Activated naive CD4-positive, alpha-beta T cell treated with anti-CD3 and anti-CD28 coated beads, Interleukin-2, amount 50 U/mL, for 16 hours (primary cell): ENCODE measurements at regions not wholly inside any gene's neighbourhood (a gene's known extent, or its start where the extent isn't known, plus 50 kb on each side); places are given as distances from the start of the nearest gene placed in this dataset.
"Not testable (repeated sequence)": the region's sequence is repeated elsewhere in the genome, so short reads cannot be mapped to it uniquely, and the experiment has no call there.

Source experiments
- DNase-seq: peaks from one replicate; pipeline ENCODE4 v3.0.0-alpha.2; 2020

DNA sequence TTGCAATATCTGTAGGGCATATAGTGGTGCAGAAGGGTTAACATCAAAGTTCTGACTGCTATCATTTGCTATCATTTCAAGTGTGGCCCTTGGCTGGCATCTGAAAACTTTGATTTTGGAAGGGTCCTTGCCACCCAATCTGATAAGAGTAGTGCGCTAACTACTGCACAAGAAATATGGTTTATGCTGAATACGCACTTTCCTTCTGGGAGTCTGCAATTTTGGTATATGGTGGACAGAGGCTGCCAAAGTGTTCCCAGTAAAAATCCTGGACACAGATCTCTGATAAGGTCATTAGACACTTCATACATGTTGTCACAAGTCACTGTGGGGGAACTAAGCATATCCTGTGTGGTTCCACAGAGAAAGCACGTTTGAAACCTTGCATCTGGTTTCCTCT is 461.6 kb upstream of the CDH11 start:
- no peak for DNase-seq

DNA sequence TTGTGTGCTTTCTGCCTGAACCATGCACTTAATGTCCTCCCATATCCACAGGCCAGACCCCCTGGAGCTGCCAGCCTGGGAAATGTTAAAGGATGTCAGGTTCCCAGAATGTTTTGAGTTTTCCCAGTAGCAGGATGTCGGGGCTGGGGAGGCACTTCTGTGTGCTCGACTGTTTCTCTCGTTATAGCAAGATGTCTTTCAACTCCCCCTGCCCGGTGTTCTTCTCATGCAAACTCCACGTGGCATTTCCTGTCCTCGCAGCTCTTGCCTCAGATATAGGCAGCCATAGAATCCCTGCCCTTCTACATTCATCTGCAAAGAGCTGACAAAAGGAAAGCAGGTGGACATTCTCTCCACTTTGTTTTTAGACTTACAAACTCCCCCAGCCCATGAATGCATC is 457.2 kb upstream of the CDH11 start:
- DNase-seq, result no peak

DNA sequence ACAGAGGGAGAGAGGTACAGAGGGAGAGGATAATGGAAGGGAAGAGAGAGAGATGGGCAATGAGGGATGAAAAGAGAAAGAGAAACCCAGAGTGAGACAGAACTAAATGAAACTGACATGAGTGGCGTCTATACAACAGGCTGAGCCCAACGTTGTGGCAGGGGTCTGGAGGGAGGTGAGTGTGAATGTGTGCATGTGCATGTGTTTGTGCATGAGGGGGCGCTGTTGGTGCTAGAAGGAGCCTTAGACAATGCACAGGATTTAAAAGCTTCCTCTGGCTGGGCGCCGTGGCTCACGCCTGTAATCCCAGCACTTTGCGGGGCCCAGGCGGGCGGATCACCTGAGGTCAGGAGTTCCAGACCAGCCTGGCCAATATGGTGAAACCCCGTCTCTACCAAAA is 454.8 kb upstream of the CDH11 start:
- DNase-seq, result no peak

GRCh38 chr16:65576139-65576538 is 454.3 kb upstream of the CDH11 start:
- no peak for DNase-seq

GRCh38 chr16:65574326-65574966 is 452.6 kb upstream of the CDH11 start:
- no peak for DNase-seq

GRCh38 chr16:65572156-65572555 is 450.3 kb upstream of the CDH11 start:
- no peak for DNase-seq

DNA sequence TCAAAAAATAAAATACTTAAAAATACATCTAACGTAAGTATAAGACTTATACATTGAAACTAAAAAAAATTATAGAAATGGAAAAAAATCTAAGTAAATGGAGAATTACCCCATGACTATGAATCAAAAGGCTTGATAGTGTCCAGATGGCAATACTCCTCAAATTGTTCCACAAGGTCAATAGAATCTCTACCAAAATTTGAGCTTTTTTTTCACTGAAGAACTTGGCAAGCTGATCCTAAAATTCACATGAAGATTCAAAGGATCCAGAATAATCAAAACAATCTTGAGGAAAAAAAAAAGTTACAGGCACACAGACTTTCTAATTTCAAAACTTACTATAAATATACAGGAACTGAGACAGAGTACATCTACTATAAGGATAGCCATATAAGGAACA is 448.4 kb upstream of the CDH11 start:
- DNase-seq, result no peak

GRCh38 chr16:65559846-65560245 is 438.0 kb upstream of the CDH11 start:
- no peak for DNase-seq

DNA sequence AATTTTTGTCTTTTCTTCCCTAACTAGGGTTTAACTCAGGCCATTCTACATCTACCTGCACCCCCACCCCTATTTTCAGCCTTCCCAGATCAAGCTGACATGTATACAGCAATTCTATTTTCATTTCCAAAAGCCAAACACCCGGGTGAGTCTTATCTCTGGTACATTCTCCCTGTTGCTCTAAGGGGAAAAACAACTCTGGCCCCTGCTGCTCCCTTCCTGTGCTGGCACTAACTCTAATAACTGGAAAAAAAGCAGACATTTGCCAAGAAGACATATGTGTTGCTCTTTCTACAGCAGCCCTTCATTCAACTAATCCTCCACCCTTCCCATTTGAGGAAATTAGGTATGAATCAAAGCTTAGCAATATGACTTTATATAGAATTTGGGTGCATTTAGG is 427.8 kb upstream of the CDH11 start:
- not testable (repeated sequence) for DNase-seq

- DNase-seq, result no peak
These were observed 426.6 kb upstream of the CDH11 start for GRCh38 chr16:65548470-65548869.

GRCh38 chr16:65547772-65548446 is 426.0 kb upstream of the CDH11 start:
- no peak for DNase-seq

GRCh38 chr16:65546353-65546791 is 424.5 kb upstream of the CDH11 start:
- DNase-seq, result no peak

GRCh38 chr16:65545413-65545956 is 423.6 kb upstream of the CDH11 start:
- no peak for DNase-seq

GRCh38 chr16:65543781-65544740 is 422.2 kb upstream of the CDH11 start:
- DNase-seq, result no peak

DNA sequence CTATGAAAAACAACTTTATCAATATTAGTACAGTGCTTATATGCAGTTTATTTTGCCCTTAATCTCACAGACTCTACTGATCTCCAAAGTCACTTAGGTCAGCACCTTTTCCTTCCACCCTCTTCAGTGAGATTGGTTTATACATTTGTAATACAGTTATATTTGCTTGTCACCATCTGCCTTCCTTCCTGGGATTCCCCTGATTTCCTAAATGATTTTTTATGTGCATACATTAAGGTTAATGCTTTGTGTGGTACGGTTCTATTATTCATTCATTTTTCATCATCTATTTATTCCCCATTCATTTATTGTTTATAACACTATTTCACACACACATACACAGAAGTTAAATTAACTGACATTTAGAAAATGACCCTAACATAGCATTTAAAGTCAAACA is 419.8 kb upstream of the CDH11 start:
- no peak for DNase-seq

DNA sequence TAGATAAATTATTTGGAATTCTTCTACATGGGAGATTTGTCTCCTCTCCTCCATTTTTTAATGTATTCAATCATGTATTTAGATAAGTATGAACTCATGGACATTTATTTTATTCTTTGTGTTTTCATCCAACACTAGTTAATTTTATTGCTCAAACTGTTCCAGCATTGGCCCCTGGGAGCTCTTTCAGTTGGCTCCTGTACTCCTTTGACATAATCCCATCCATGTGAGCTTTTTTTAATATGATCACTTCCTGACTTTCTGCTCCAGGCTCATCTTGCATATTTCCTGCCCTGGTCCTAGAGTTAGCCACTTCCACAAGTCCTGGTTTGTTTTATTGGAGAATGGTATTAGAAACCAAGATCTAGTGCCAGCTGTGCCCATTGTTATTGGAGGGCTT is 419.0 kb upstream of the CDH11 start:
- no peak for DNase-seq

DNA sequence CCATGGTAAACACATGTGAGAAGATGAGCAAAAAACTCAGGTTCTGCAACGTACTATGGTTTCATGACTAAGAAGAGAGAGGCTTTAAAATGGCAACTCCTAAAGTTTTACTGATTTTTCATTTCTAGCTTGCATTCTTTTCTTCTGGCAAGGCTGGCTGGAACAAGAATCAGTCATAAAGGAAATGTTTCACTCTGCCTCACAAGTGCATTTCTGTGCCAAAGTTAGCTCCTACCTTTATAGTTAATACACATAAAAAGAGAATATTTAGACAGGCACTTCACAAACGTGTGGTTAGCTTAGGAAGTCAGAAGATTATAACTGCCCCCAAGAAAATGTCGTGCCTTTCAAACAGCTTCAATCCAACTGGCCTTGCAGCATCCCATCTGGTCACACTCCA is 417.1 kb upstream of the CDH11 start:
- no peak for DNase-seq

GRCh38 chr16:65537336-65537735 is 415.5 kb upstream of the CDH11 start:
- DNase-seq, result no peak

DNA sequence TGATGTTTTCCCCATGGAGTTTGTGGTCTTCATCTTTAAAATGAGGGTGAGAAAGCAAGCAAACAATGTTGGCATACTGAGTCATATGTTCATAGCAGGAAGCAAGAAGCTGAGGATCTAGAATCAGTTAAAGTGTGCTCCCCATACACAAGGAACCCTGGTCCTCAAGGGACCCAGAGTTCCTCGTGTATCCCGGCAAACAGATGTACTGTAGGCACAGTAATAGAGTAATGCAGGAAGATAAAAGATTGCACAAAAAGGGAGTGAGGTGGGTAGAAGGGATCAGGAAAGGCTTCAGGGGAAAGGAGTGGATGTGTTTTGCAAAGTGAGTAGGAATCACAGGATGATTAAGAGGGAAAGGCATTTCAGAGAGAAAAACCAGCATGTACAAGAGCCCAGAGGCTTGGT is 412.3 kb upstream of the CDH11 start:
- no peak for DNase-seq

DNA sequence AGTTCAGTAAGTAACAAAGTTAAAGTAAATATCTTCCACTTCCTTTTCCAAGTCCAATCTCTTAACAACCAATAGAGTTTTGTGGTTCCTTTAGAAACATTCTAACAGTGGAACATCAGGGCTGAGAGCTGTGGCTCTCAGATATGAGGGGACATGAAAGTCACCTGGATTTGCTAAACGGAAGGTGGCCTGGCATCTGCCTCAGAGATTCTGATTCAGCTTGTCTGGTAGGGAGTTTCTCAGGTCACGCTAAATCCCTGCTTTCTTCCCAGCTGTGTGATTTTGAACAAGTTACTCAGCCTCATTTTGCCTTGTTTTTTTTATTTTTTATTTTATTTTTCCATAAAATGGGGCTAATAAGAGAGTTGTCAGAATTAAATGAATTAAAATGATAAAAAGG is 411.0 kb upstream of the CDH11 start:
- no peak for DNase-seq

DNA sequence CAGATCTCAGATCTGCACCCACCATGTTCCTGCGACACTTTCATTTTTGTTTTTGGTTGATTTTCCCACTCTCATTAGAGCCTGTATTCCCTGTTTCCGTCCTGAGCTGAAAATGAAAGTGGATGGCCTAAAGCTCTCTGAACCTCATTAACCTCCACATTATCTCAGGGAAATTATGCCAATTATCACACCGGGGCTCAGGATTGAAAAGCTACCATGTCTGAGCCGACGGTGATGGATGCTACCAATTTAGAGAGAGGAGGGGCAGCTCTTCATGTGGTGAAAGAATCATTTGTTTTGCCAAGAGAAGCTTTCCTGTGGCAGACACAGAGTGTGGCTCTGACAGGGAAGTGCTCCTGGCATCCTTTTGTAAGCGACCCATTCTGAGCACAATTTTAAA is 410.4 kb upstream of the CDH11 start:
- no peak for DNase-seq

GRCh38 chr16:65531475-65531874 is 409.6 kb upstream of the CDH11 start:
- DNase-seq, result no peak

- no peak for DNase-seq
These were observed 403.8 kb upstream of the CDH11 start for GRCh38 chr16:65525707-65526106.

GRCh38 chr16:65524997-65525396 is 403.1 kb upstream of the CDH11 start:
- no peak for DNase-seq
